Neutrophil (primary cell): ENCODE measurements at regions not wholly inside any gene's neighbourhood (a gene's known extent, or its start where the extent isn't known, plus 50 kb on each side); places are given as distances from the start of the nearest gene placed in this dataset.

ENCODE experiments used
- H3K27ac ChIP-seq: fragments of 200-600 bp; sonication (generic); 2 replicates; pipeline ENCODE4 v1.5.1; 2016; ENCODE audit warnings: mild to moderate bottlenecking, moderate library complexity
- H3K27me3 ChIP-seq: fragments of 200-600 bp; sonication (generic); 2 replicates; pipeline ENCODE4 v1.6.0; 2016; ENCODE audit warnings: mild to moderate bottlenecking
- H3K36me3 ChIP-seq: fragments of 200-600 bp; sonication (generic); 2 replicates; pipeline ENCODE4 v1.5.1; 2017
- H3K4me1 ChIP-seq, 2 experiments: fragments of 200-600 bp in 1 of 2; sonication (generic) in 1 of 2; 1 replicate in 1 of 2; 2 replicates in 1 of 2; pipeline versions ENCODE4 v1.5.1 to v1.6.1; 2013 to 2016; ENCODE audit warnings: low read depth in 1 of 2, low read length in 1 of 2, mild to moderate bottlenecking in 1 of 2, moderate library complexity in 1 of 2; ENCODE audit not compliant: control insufficient read depth in 1 of 2, insufficient read depth in 1 of 2
- H3K4me3 ChIP-seq, 2 experiments: fragments of 200-600 bp in 1 of 2; sonication (generic) in 1 of 2; 1 replicate in 1 of 2; 2 replicates in 1 of 2; pipeline ENCODE4 v1.5.1; 2013 to 2016; ENCODE audit warnings: low read depth in 1 of 2, low read length in 1 of 2, mild to moderate bottlenecking in 1 of 2, moderate library complexity in 1 of 2
- H3K9me3 ChIP-seq: fragments of 200-600 bp; sonication (generic); 2 replicates; pipeline ENCODE4 v1.5.1; 2016
- CTCF ChIP-seq: fragments of 200-600 bp; sonication (generic); IDR thresholded peaks from 2 replicates; pipeline ENCODE4 v1.5.1; 2016; ENCODE audit warnings: antibody characterized with exemption

- H3K27ac ChIP-seq = no peak overlapping the region
- H3K27me3 ChIP-seq = no peaks in the 10 kb centered on the region
- TF ChIP-seq CTCF = no peak
- no peaks in the 10 kb centered on the region for H3K4me1 ChIP-seq
- no peak overlapping the region for H3K4me3 ChIP-seq
- H3K9me3 ChIP-seq = peaks cover 8% of the 10 kb centered on the region
- H3K36me3 ChIP-seq = no peaks in the 10 kb centered on the region
Observed at GRCh38 chr7:68998136-68998535, 600.1 kb upstream of the AUTS2 start.

GRCh38 chr7:69002416-69002815 lies 595.9 kb upstream of the AUTS2 start:
- no peaks in the 10 kb centered on the region for H3K4me1 ChIP-seq
- H3K4me3 ChIP-seq = no peak overlapping the region
- no peaks in the 10 kb centered on the region for H3K36me3 ChIP-seq
- H3K9me3 ChIP-seq = peaks cover 8% of the 10 kb centered on the region
- no peaks in the 10 kb centered on the region for H3K27me3 ChIP-seq
- TF ChIP-seq CTCF = no peak
- H3K27ac ChIP-seq = no peak overlapping the region

- H3K36me3 ChIP-seq = no peaks in the 10 kb centered on the region
- H3K4me3 ChIP-seq = no peak overlapping the region
- no peaks in the 10 kb centered on the region for H3K27me3 ChIP-seq
- no peak for TF ChIP-seq CTCF
- H3K9me3 ChIP-seq = no peaks in the 10 kb centered on the region
- no peak overlapping the region for H3K27ac ChIP-seq
- H3K4me1 ChIP-seq = no peaks in the 10 kb centered on the region
Observed at GRCh38 chr7:69012149-69012548, 586.1 kb upstream of the AUTS2 start.

GRCh38 chr7:69017208-69017607 lies 581.1 kb upstream of the AUTS2 start:
- Histone ChIP-seq H3K27me3 (no peaks in the 10 kb centered on the region), H3K4me1 (no peaks in the 10 kb centered on the region), H3K27ac (no peak overlapping the region), H3K36me3 (no peaks in the 10 kb centered on the region), H3K9me3 (no peaks in the 10 kb centered on the region), H3K4me3 (no peak overlapping the region)
- TF ChIP-seq CTCF = no peak

GRCh38 chr7:69018200-69018599 lies 580.1 kb upstream of the AUTS2 start:
- H3K4me1 ChIP-seq = no peaks in the 10 kb centered on the region
- H3K4me3 ChIP-seq = no peak overlapping the region
- no peak overlapping the region for H3K27ac ChIP-seq
- no peaks in the 10 kb centered on the region for H3K36me3 ChIP-seq
- no peak for TF ChIP-seq CTCF
- H3K9me3 ChIP-seq = no peaks in the 10 kb centered on the region
- H3K27me3 ChIP-seq = no peaks in the 10 kb centered on the region

- Histone ChIP-seq H3K27ac (no peak overlapping the region), H3K4me3 (no peak overlapping the region), H3K4me1 (no peaks in the 10 kb centered on the region), H3K27me3 (no peaks in the 10 kb centered on the region), H3K9me3 (no peaks in the 10 kb centered on the region), H3K36me3 (no peaks in the 10 kb centered on the region)
- TF ChIP-seq CTCF = no peak
Observed at GRCh38 chr7:69019437-69019836, 578.8 kb upstream of the AUTS2 start.
